ENCODE measurements at regions not wholly inside any gene's neighbourhood (a gene's known extent, or its start where the extent isn't known, plus 50 kb on each side); places are given as distances from the start of the nearest gene placed in this dataset.
"Not testable (repeated sequence)": the region's sequence is repeated elsewhere in the genome, so short reads cannot be mapped to it uniquely, and the experiment has no call there.

- no peak for DNase-seq (ENCODE audit: low read depth in 2 of 3, low spot score in 2 of 3)
Observed at GRCh38 chr2:133624551-133624950, 56.3 kb upstream of the NCKAP5 start.

GRCh38 chr2:133627741-133628140 lies 59.5 kb upstream of the NCKAP5 start:
- DNase-seq (ENCODE audit: low read depth in 2 of 3, low spot score in 2 of 3) = no peak

- no peak for DNase-seq (ENCODE audit: low read depth in 2 of 3, low spot score in 2 of 3)
Observed at GRCh38 chr2:133633309-133633708, 65.0 kb upstream of the NCKAP5 start.

- DNase-seq (ENCODE audit: low read depth in 2 of 3, low spot score in 2 of 3) = no peak
Observed at GRCh38 chr2:133633881-133634409, 65.7 kb upstream of the NCKAP5 start.

- no peak for DNase-seq (ENCODE audit: low read depth in 2 of 3, low spot score in 2 of 3)
Observed at GRCh38 chr2:133635131-133635530, 66.9 kb upstream of the NCKAP5 start.

- no peak for DNase-seq (ENCODE audit: low read depth in 2 of 3, low spot score in 2 of 3)
Observed at GRCh38 chr2:133636287-133636686, 68.0 kb upstream of the NCKAP5 start.

GRCh38 chr2:133640103-133640502 lies 71.8 kb upstream of the NCKAP5 start:
- no peak for DNase-seq (ENCODE audit: low read depth in 2 of 3, low spot score in 2 of 3)

GRCh38 chr2:133641497-133641896 lies 73.2 kb upstream of the NCKAP5 start:
- no peak for DNase-seq (ENCODE audit: low read depth in 2 of 3, low spot score in 2 of 3)

- no peak for DNase-seq (ENCODE audit: low read depth in 2 of 3, low spot score in 2 of 3)
Observed at GRCh38 chr2:133641942-133642725, 73.9 kb upstream of the NCKAP5 start.

- DNase-seq (ENCODE audit: low read depth in 2 of 3, low spot score in 2 of 3) = no peak
Observed at GRCh38 chr2:133642791-133643191, 74.5 kb upstream of the NCKAP5 start.

GRCh38 chr2:133643863-133644262 lies 75.6 kb upstream of the NCKAP5 start:
- no peak for DNase-seq (ENCODE audit: low read depth in 2 of 3, low spot score in 2 of 3)

GRCh38 chr2:133644846-133645245 lies 76.6 kb upstream of the NCKAP5 start:
- no peak for DNase-seq (ENCODE audit: low read depth in 2 of 3, low spot score in 2 of 3)

- not testable (repeated sequence) for DNase-seq (ENCODE audit: low read depth in 2 of 3, low spot score in 2 of 3)
Observed at GRCh38 chr2:133647386-133647785, 79.1 kb upstream of the NCKAP5 start.

GRCh38 chr2:133651861-133652260 lies 83.6 kb upstream of the NCKAP5 start:
- DNase-seq (ENCODE audit: low read depth in 2 of 3, low spot score in 2 of 3) = no peak

- DNase-seq (ENCODE audit: low read depth in 2 of 3, low spot score in 2 of 3) = no peak
Observed at GRCh38 chr2:133652398-133652797, 84.1 kb upstream of the NCKAP5 start.

GRCh38 chr2:133653056-133653455 lies 84.8 kb upstream of the NCKAP5 start:
- DNase-seq (ENCODE audit: low read depth in 2 of 3, low spot score in 2 of 3) = no peak

GRCh38 chr2:133654949-133655348 lies 86.7 kb upstream of the NCKAP5 start:
- no peak for DNase-seq (ENCODE audit: low read depth in 2 of 3, low spot score in 2 of 3)

- no peak for DNase-seq (ENCODE audit: low read depth in 2 of 3, low spot score in 2 of 3)
Observed at GRCh38 chr2:133655610-133656009, 87.3 kb upstream of the NCKAP5 start.

- DNase-seq (ENCODE audit: low read depth in 2 of 3, low spot score in 2 of 3) = no peak
Observed at GRCh38 chr2:133657591-133657990, 89.3 kb upstream of the NCKAP5 start.

GRCh38 chr2:133658020-133658903 lies 90.0 kb upstream of the NCKAP5 start:
- no peak for DNase-seq (ENCODE audit: low read depth in 2 of 3, low spot score in 2 of 3)

GRCh38 chr2:133660510-133660909 lies 92.2 kb upstream of the NCKAP5 start:
- no peak for DNase-seq (ENCODE audit: low read depth in 2 of 3, low spot score in 2 of 3)

GRCh38 chr2:133661392-133661791 lies 93.1 kb upstream of the NCKAP5 start:
- no peak for DNase-seq (ENCODE audit: low read depth in 2 of 3, low spot score in 2 of 3)
